ENCODE measurements at regions not wholly inside any gene's neighbourhood (a gene's known extent, or its start where the extent isn't known, plus 50 kb on each side); places are given as distances from the start of the nearest gene placed in this dataset.

- peak; percentile 51 for DNase-seq (ENCODE audit: low read depth)
- no peak for TF ChIP-seq MYC (IDR thresholded peaks at IDR 0.05; ENCODE audit: low read depth, low read length)
- no peak for TF ChIP-seq CTCF (IDR thresholded peaks at IDR 0.05; ENCODE audit: low read depth, low read length)
- TF ChIP-seq MAX (IDR thresholded peaks at IDR 0.05; ENCODE audit: low read depth, low read length), result peak; percentile 39; the same call in 1 of the 2 replicates
- TF ChIP-seq POLR2A (IDR thresholded peaks at IDR 0.05; ENCODE audit: extremely low read depth, insufficient read length), result no peak
- H3K4me3 ChIP-seq (ENCODE audit: low read depth, low read length), result no peak overlapping the region
Measured at GRCh38 chr5:5770825-5771224, 348.3 kb downstream of the ICE1 start.

GRCh38 chr5:5767286-5767928 lies 344.9 kb downstream of the ICE1 start:
- no peak for TF ChIP-seq CTCF (IDR thresholded peaks at IDR 0.05; ENCODE audit: low read depth, low read length)
- TF ChIP-seq MYC (IDR thresholded peaks at IDR 0.05; ENCODE audit: low read depth, low read length), result no peak
- DNase-seq (ENCODE audit: low read depth), result no peak
- H3K4me3 ChIP-seq (ENCODE audit: low read depth, low read length), result no peak overlapping the region

GRCh38 chr5:5765066-5765850 lies 342.8 kb downstream of the ICE1 start:
- H3K4me3 ChIP-seq (ENCODE audit: low read depth, low read length), result no peak overlapping the region
- DNase-seq (ENCODE audit: low read depth), result no peak
- no peak for TF ChIP-seq POLR2A (IDR thresholded peaks at IDR 0.05; ENCODE audit: extremely low read depth, insufficient read length)
- no peak for TF ChIP-seq MYC (IDR thresholded peaks at IDR 0.05; ENCODE audit: low read depth, low read length)
- no peak for TF ChIP-seq CTCF (IDR thresholded peaks at IDR 0.05; ENCODE audit: low read depth, low read length)
- TF ChIP-seq MAX (IDR thresholded peaks at IDR 0.05; ENCODE audit: low read depth, low read length), result no peak

GRCh38 chr5:5764246-5764645 lies 341.8 kb downstream of the ICE1 start:
- no peak for TF ChIP-seq POLR2A (IDR thresholded peaks at IDR 0.05; ENCODE audit: extremely low read depth, insufficient read length)
- no peak for DNase-seq (ENCODE audit: low read depth)
- H3K4me3 ChIP-seq (ENCODE audit: low read depth, low read length), result no peak overlapping the region

- H3K4me3 ChIP-seq (ENCODE audit: low read depth, low read length), result no peak overlapping the region
- DNase-seq (ENCODE audit: low read depth), result no peak
- TF ChIP-seq POLR2A (IDR thresholded peaks at IDR 0.05; ENCODE audit: extremely low read depth, insufficient read length), result no peak
- TF ChIP-seq MYC (IDR thresholded peaks at IDR 0.05; ENCODE audit: low read depth, low read length), result no peak
- no peak for TF ChIP-seq CTCF (IDR thresholded peaks at IDR 0.05; ENCODE audit: low read depth, low read length)
- TF ChIP-seq MAX (IDR thresholded peaks at IDR 0.05; ENCODE audit: low read depth, low read length), result no peak
Measured at GRCh38 chr5:5756762-5757161, 334.3 kb downstream of the ICE1 start.

GRCh38 chr5:5755888-5756287 lies 333.4 kb downstream of the ICE1 start:
- H3K4me3 ChIP-seq (ENCODE audit: low read depth, low read length), result no peak overlapping the region
- no peak for DNase-seq (ENCODE audit: low read depth)
- TF ChIP-seq POLR2A (IDR thresholded peaks at IDR 0.05; ENCODE audit: extremely low read depth, insufficient read length), result no peak
- no peak for TF ChIP-seq CTCF (IDR thresholded peaks at IDR 0.05; ENCODE audit: low read depth, low read length)
- no peak for TF ChIP-seq MYC (IDR thresholded peaks at IDR 0.05; ENCODE audit: low read depth, low read length)
- TF ChIP-seq MAX (IDR thresholded peaks at IDR 0.05; ENCODE audit: low read depth, low read length), result no peak

Measured in NB4 (cell line).